ENCODE measurements at regions not wholly inside any gene's neighbourhood (a gene's known extent, or its start where the extent isn't known, plus 50 kb on each side); places are given as distances from the start of the nearest gene placed in this dataset.

DNA sequence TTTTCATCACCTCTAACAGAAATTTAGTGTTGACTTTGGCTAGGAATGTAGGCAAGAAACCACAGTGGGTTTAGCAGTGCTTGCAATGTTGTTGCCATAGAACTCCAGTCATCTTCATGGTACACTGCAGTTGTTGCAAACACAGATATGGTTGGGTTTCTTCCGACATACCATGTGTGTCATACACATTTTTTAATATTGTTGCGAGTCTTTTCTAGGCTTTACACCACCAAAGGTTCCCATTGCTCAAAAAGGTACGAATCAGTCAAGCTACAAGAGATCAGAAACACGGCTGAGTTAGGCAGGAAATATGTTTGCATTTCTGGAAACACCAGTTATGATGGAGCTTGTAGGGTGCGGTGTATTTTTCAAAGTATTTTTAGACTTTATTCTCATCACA lies 172.4 kb downstream of the SYK start:
- Histone ChIP-seq H3K4me1 (ENCODE audit: control insufficient read depth in 1 of 2, insufficient read depth in 2 of 2, low read depth in 1 of 2, low read length in 1 of 2) (peaks cover 0 to 8% of the 10 kb centered on the region in 2 experiments; a peak in 1 of 4 replicates), H2AFZ (ENCODE audit: low read depth) (no peak overlapping the region), H3K9me3 (no peaks in the 10 kb centered on the region), H3K4me3 (ENCODE audit: low read depth in 2 of 2, low read length in 1 of 2) (no peak overlapping the region), H3K9ac (no peak overlapping the region), H3K27me3 (ENCODE audit: insufficient read depth) (no peaks in the 10 kb centered on the region), H3F3A (replicated peaks; ENCODE audit: insufficient read depth) (no peaks in the 10 kb centered on the region), H3K36me3 (replicated peaks in 1 of 2; ENCODE audit: control insufficient read depth in 1 of 2, insufficient read depth in 2 of 2, low read length in 1 of 2) (no peaks in the 10 kb centered on the region), H3K79me2 (ENCODE audit: insufficient read depth) (no peaks in the 10 kb centered on the region), H3K4me2 (no peak overlapping the region), H3K27ac (ENCODE audit: low read depth in 2 of 2, low read length in 1 of 2) (no peak overlapping the region), H3K9me2 (no peaks in the 10 kb centered on the region), H4K20me1 (ENCODE audit: insufficient read depth) (no peaks in the 10 kb centered on the region)
- DNase-seq = no peak
- TF ChIP-seq NFIC (IDR thresholded peaks at IDR 0.05; ENCODE audit: borderline replicate concordance) = no peak
- no peak for TF ChIP-seq SMC3 (IDR thresholded peaks at IDR 0.05; ENCODE audit: low read depth, low read length)
- no peak for TF ChIP-seq RAD21 (IDR thresholded peaks at IDR 0.05; ENCODE audit: low read length)
- TF ChIP-seq MAX (IDR thresholded peaks at IDR 0.05; ENCODE audit: low read depth) = no peak
- TF ChIP-seq GATA2 (CRISPR knock-in tag; IDR thresholded peaks at IDR 0.05) = no peak
- no peak for TF ChIP-seq MEF2A (IDR thresholded peaks at IDR 0.05; ENCODE audit: borderline replicate concordance, low read depth)
- TF ChIP-seq, protein P1, sequence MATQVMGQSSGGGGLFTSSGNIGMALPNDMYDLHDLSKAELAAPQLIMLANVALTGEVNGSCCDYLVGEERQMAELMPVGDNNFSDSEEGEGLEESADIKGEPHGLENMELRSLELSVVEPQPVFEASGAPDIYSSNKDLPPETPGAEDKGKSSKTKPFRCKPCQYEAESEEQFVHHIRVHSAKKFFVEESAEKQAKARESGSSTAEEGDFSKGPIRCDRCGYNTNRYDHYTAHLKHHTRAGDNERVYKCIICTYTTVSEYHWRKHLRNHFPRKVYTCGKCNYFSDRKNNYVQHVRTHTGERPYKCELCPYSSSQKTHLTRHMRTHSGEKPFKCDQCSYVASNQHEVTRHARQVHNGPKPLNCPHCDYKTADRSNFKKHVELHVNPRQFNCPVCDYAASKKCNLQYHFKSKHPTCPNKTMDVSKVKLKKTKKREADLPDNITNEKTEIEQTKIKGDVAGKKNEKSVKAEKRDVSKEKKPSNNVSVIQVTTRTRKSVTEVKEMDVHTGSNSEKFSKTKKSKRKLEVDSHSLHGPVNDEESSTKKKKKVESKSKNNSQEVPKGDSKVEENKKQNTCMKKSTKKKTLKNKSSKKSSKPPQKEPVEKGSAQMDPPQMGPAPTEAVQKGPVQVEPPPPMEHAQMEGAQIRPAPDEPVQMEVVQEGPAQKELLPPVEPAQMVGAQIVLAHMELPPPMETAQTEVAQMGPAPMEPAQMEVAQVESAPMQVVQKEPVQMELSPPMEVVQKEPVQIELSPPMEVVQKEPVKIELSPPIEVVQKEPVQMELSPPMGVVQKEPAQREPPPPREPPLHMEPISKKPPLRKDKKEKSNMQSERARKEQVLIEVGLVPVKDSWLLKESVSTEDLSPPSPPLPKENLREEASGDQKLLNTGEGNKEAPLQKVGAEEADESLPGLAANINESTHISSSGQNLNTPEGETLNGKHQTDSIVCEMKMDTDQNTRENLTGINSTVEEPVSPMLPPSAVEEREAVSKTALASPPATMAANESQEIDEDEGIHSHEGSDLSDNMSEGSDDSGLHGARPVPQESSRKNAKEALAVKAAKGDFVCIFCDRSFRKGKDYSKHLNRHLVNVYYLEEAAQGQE (IDR thresholded peaks at IDR 0.05; ENCODE audit: low read depth, low read length) = no peak
- no peak for TF ChIP-seq SIN3A (IDR thresholded peaks at IDR 0.05; ENCODE audit: borderline replicate concordance, low read depth, low read length)
- TF ChIP-seq EZH2phosphoT487 (IDR thresholded peaks at IDR 0.05; ENCODE audit: borderline replicate concordance, low read depth) = no peak
- TF ChIP-seq, protein P2, sequence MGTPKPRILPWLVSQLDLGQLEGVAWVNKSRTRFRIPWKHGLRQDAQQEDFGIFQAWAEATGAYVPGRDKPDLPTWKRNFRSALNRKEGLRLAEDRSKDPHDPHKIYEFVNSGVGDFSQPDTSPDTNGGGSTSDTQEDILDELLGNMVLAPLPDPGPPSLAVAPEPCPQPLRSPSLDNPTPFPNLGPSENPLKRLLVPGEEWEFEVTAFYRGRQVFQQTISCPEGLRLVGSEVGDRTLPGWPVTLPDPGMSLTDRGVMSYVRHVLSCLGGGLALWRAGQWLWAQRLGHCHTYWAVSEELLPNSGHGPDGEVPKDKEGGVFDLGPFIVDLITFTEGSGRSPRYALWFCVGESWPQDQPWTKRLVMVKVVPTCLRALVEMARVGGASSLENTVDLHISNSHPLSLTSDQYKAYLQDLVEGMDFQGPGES (IDR thresholded peaks at IDR 0.05; ENCODE audit: low read depth, low read length) = no peak
- no peak for TF ChIP-seq ZBTB33 (IDR thresholded peaks at IDR 0.05; ENCODE audit: borderline replicate concordance, low read depth)
- no peak for TF ChIP-seq FOSL2 (IDR thresholded peaks at IDR 0.05; ENCODE audit: borderline replicate concordance, low read depth)
- no peak for TF ChIP-seq POLR2AphosphoS5 (IDR thresholded peaks at IDR 0.05; ENCODE audit: low read depth, low read length)
- TF ChIP-seq CHD2 (IDR thresholded peaks at IDR 0.05; ENCODE audit: low read length, partially characterized antibody) = no peak
- TF ChIP-seq TEAD4 (IDR thresholded peaks at IDR 0.05; ENCODE audit: borderline replicate concordance, insufficient read depth) = no peak
- no peak for TF ChIP-seq TAF1 (IDR thresholded peaks at IDR 0.05; ENCODE audit: borderline replicate concordance, low read depth, low read length)
- TF ChIP-seq MXI1 (IDR thresholded peaks at IDR 0.05; ENCODE audit: low read depth, low read length) = no peak
- WGBS (ENCODE audit: low lambda C conversion rate) = 65% methylated on average over 5 of the region's 5 CpGs
- CTCF ChIA-PET = no interaction called here
- POLR2A ChIA-PET = no interaction called here
